ENCODE measurements at regions not wholly inside any gene's neighbourhood (a gene's known extent, or its start where the extent isn't known, plus 50 kb on each side); places are given as distances from the start of the nearest gene placed in this dataset.

DNA sequence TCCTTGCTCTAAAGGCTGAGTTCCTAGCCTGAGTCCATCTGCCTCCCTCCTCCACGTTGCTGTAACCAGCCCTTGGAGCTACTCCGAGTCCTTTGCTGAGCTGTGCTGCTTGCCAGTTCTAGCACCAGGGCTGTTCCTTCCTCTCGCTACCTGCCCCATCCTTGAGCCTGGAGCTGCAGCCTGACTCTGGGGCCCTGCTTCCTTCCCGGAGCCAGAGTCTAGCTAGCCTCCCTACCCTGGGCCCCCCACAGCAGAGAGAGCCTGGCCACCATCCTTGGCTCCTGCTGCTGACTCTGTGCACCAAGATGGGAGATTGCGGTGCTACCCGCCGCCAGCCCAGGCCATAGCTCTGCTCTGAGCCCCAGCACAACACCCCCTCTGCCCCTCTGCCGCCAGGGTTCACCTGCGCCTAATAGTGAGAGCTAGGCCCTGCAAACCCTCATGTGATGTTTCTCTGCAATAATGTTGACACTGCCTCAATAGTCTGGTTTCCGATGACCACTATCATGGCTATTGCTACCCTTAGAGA, 135.9 kb upstream of the ASB18 start:
- Histone ChIP-seq H3K36me3 (no peaks in the 10 kb centered on the region), H3K4me3 (replicated peaks in 1 of 3) (no peak overlapping the region), H3K9me3 (no peaks in the 10 kb centered on the region), H3K4me1 (no peaks in the 10 kb centered on the region), H3K27me3 (no peaks in the 10 kb centered on the region), H3K27ac (no peak overlapping the region)
- no peak for TF ChIP-seq CTCF (IDR thresholded peaks at IDR 0.05)
- TF ChIP-seq POLR2A (IDR thresholded peaks at IDR 0.05) = no peak
- WGBS, 2 donors = 96% methylated on average over 7 to 9 of the region's 10 CpGs
- intact Hi-C loops (cut with DNase I) = no loop called here
- no peak for DNase-seq

GRCh38 chr2:236400594-236401360, 136.6 kb upstream of the ASB18 start:
- no peaks in the 10 kb centered on the region for H3K4me1 ChIP-seq
- 94% methylated on average over 20 of the region's 20 CpGs for WGBS, 2 donors
- intact Hi-C loops (cut with DNase I) = no loop called here
- H3K27me3 ChIP-seq = no peaks in the 10 kb centered on the region
- no peaks in the 10 kb centered on the region for H3K36me3 ChIP-seq
- no peaks in the 10 kb centered on the region for H3K9me3 ChIP-seq
- H3K27ac ChIP-seq = no peak overlapping the region
- DNase-seq = no peak
- TF ChIP-seq POLR2A (IDR thresholded peaks at IDR 0.05) (no peak), CTCF (IDR thresholded peaks at IDR 0.05) (no peak)
- H3K4me3 ChIP-seq (replicated peaks in 1 of 3) = no peak overlapping the region

DNA sequence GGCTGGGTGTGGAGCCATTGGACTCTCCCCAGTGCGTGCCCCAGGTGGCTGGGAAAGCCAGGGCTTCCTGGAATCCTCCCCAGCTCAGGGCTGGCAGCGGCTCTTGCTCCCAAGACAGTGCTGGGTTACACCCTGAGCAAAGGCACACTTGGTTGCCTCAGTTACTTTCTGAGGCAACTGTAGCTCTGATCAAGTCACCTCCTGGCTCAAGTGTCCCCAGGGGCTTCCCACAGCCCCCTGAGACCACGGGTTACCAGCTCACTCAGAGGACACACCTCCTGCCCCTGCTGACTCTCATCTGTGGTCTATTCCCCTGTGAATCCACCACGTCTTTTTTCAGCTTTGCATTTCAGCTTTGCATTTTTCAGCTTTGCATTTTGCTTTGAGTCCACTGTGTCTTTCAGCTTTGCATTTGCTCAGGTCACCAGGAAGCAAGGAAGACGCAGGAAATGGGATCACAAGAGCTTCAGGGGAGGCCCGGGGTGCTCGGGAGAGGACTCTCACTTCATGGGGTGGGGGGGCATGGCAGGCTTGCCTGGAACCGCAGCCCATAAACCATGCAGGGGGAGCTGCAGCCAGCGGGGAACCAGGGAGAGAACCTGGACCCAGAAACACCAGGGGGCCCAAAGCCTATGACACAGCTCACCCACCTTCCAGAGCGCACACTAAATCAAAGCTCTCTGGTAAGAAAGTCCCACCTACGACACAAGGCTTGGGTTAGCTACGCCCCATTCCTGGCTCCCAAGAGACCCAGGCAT, 138.0 kb upstream of the ASB18 start:
- TF ChIP-seq POLR2A (IDR thresholded peaks at IDR 0.05) = no peak
- TF ChIP-seq CTCF (IDR thresholded peaks at IDR 0.05) = no peak
- Histone ChIP-seq H3K4me1 (no peaks in the 10 kb centered on the region), H3K4me3 (replicated peaks in 1 of 3) (no peak overlapping the region), H3K9me3 (no peaks in the 10 kb centered on the region), H3K36me3 (no peaks in the 10 kb centered on the region), H3K27ac (no peak overlapping the region), H3K27me3 (no peaks in the 10 kb centered on the region)
- intact Hi-C loops (cut with DNase I) = no loop called here
- 80 to 84% methylated on average over 12 of the region's 12 CpGs for WGBS, 2 donors
- DNase-seq = no peak

DNA sequence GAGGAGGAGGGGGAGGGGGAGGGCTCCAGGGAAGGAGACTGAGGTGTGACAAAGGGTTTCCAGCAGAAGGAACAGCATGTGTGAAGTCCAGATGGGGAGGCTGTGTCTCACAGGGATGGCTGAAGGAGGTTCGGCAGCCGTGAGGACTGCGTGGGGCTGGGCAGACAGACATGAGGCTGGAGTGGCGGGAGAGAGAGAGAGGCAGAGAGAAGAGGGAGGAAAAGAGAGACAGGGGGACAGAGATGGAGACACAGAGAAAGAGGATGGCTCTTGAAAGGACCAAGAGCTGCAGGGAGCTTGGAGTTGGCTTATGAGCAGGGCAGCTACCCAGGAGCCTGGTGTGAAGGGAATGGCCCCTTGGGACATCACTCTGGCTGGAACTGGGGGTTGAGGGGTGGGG, 138.9 kb upstream of the ASB18 start:
- no peak overlapping the region for H3K4me3 ChIP-seq (replicated peaks in 1 of 3)
- WGBS, 2 donors = 93 to 96% methylated on average over 4 of the region's 4 CpGs

More for the DNA sequence above, 138.9 kb upstream of the ASB18 start:
- no peaks in the 10 kb centered on the region for H3K36me3 ChIP-seq
- intact Hi-C loops (cut with DNase I) = no loop called here
- no peak for TF ChIP-seq POLR2A (IDR thresholded peaks at IDR 0.05)
- TF ChIP-seq CTCF (IDR thresholded peaks at IDR 0.05) = no peak
- H3K4me1 ChIP-seq = no peaks in the 10 kb centered on the region
- H3K27ac ChIP-seq = no peak overlapping the region
- no peaks in the 10 kb centered on the region for H3K9me3 ChIP-seq
- no peak for DNase-seq
- no peaks in the 10 kb centered on the region for H3K27me3 ChIP-seq

All from thyroid gland (tissue), 4 donors.